K562 (cell line): ENCODE measurements at regions not wholly inside any gene's neighbourhood (a gene's known extent, or its start where the extent isn't known, plus 50 kb on each side); places are given as distances from the start of the nearest gene placed in this dataset.

Experiments used
- ATAC-seq: fragments of 200-7000 bp; cut with Tn5 transposase; 3 replicates; pipeline ENCODE4 v1.9.1; 2020; ENCODE audit warnings: moderate library complexity
- BruUV-seq: library from RNA; stranded (reverse); fragments of 400-500 nt; replicated peaks from 2 replicates; lab custom pipeline; 2021; lab: Mats Ljungman, UMichigan
- CTCF ChIA-PET: fragments of 300-600 bp; formaldehyde crosslinking; extraction: SDS; loops from one replicate; lab custom pipeline; 2021; ENCODE audit warnings: low intra/inter-chr PET ratio; lab: Yijun Ruan, JAX
- POLR2A ChIA-PET: fragments of 300-600, 350-650 bp; sonication (Branson Sonifier 250); formaldehyde crosslinking; extraction: SDS; loops from one replicate; lab custom pipeline; 2021; ENCODE audit warnings: antibody characterized with exemption, inconsistent platforms; lab: Yijun Ruan, JAX
- DNase-seq, 4 experiments: peaks; one replicate each; pipeline versions ENCODE4 v3.0.0 to v3.0.0-alpha.2; 2011 to 2018; ENCODE audit warnings: low spot score in 3 of 4, mixed read lengths in 3 of 4; ENCODE audit errors: extremely low read depth in 1 of 4
- FAIRE-seq: peaks from 2 replicates; lab custom pipeline; 2011; peaks lifted over from hg19 to GRCh38; lab: Jason Lieb, UNC
- H2AFZ ChIP-seq: 2 replicates; pipeline ENCODE4 v1.6.0; 2011; ENCODE audit warnings: low read depth, low read length, control low read depth, inconsistent platforms
- H3K27ac ChIP-seq: fragments of 200-600 bp; 3 replicates; pipeline ENCODE4 v1.8.0; 2011; ENCODE audit warnings: low read depth, mild to moderate bottlenecking, control low read depth, inconsistent platforms, low read length, moderate library complexity, mixed read lengths; ENCODE audit errors: extremely low read depth
- H3K27me3 ChIP-seq, 2 experiments: fragments of 300-600 bp in 1 of 2; 2 replicates in 1 of 2; 3 replicates in 1 of 2; pipeline versions ENCODE4 v1.6.0 to v1.8.0; 2011; ENCODE audit warnings: inconsistent platforms in 2 of 2, low read length in 2 of 2, mild to moderate bottlenecking in 1 of 2, mixed read lengths in 1 of 2, moderate library complexity in 1 of 2; ENCODE audit not compliant: control insufficient read depth in 2 of 2, insufficient read depth in 2 of 2
- H3K36me3 ChIP-seq: fragments of 300-600 bp; 3 replicates; pipeline ENCODE4 v1.8.0; 2011; ENCODE audit warnings: mild to moderate bottlenecking, low read length, inconsistent platforms; ENCODE audit not compliant: control insufficient read depth, insufficient read depth
- H3K4me1 ChIP-seq, 2 experiments: fragments of 200-600 bp in 1 of 2; replicated peaks in 1 of 2; 2 replicates in 1 of 2; 3 replicates in 1 of 2; pipeline versions ENCODE4 v1.5.1 to v1.8.0; 2011; ENCODE audit warnings: inconsistent platforms in 2 of 2, low read length in 2 of 2, mild to moderate bottlenecking in 1 of 2, mixed read lengths in 1 of 2, moderate library complexity in 1 of 2; ENCODE audit not compliant: control insufficient read depth in 2 of 2, insufficient read depth in 2 of 2
- H3K4me2 ChIP-seq: 2 replicates; pipeline ENCODE4 v1.6.1; 2011; ENCODE audit warnings: low read length, control low read depth, inconsistent platforms, mixed read lengths; ENCODE audit not compliant: insufficient read depth
- H3K4me3 ChIP-seq: fragments of 200-600 bp; sonication (generic), shearing (Covaris generic); 2 replicates; pipeline ENCODE4 v1.5.1; 2016; ENCODE audit warnings: control low read depth, inconsistent platforms
- H3K79me2 ChIP-seq: fragments of 200-600 bp; 3 replicates; pipeline ENCODE4 v1.8.0; 2011; ENCODE audit warnings: low read length, inconsistent platforms; ENCODE audit not compliant: control insufficient read depth, insufficient read depth
- H3K9ac ChIP-seq, 2 experiments: 2 replicates each; pipeline versions ENCODE4 v1.6.0 to v1.6.1; 2011; ENCODE audit warnings: low read depth in 2 of 2, low read length in 2 of 2, control low read depth in 1 of 2, inconsistent platforms in 1 of 2, mild to moderate bottlenecking in 1 of 2, mixed read lengths in 1 of 2; ENCODE audit not compliant: insufficient read depth in 1 of 2
- H3K9me1 ChIP-seq: one replicate; pipeline ENCODE4 v1.6.0; 2011; ENCODE audit warnings: inconsistent platforms, mild to moderate bottlenecking, low read length, moderate library complexity; ENCODE audit not compliant: control insufficient read depth, insufficient read depth
- H3K9me3 ChIP-seq: replicated peaks from 2 replicates; pipeline ENCODE4 v1.5.1; 2011; ENCODE audit warnings: low read depth, low read length, inconsistent platforms; ENCODE audit not compliant: control insufficient read depth, insufficient read depth
- H4K20me1 ChIP-seq: replicated peaks from 2 replicates; pipeline ENCODE4 v1.6.1; 2011; ENCODE audit warnings: low read length, inconsistent platforms, mixed read lengths; ENCODE audit not compliant: control insufficient read depth, insufficient read depth
- GABPB1 ChIP-seq: sonication (generic); formaldehyde crosslinking; IDR thresholded peaks from 2 replicates; pipeline ENCODE4 v1.8.0; 2022; ENCODE audit warnings: mild to moderate bottlenecking, missing genetic modification reagents
- ID3 ChIP-seq, 2 experiments: fragments of 250-450 bp in 1 of 2; fragments of 450-650 bp in 1 of 2; sonication (Bioruptor Pico) in 1 of 2; IDR thresholded peaks; 2 replicates each; pipeline versions ENCODE4 v1.6.1 to v1.8.0; 2016 to 2021; ENCODE audit warnings: mild to moderate bottlenecking in 2 of 2, moderate library complexity in 2 of 2, missing compliant biosample characterization in 1 of 2, missing genetic modification characterization in 1 of 2
- POLR2A ChIP-seq: fragments of 450-650 bp; conservative IDR thresholded peaks from 2 replicates; pipeline ENCODE4 v1.6.1; 2016
- PYGO2 ChIP-seq: fragments of 450-650 bp; IDR thresholded peaks from 2 replicates; pipeline ENCODE4 v1.6.1; 2016; ENCODE audit warnings: mild to moderate bottlenecking, missing genetic modification characterization, moderate library complexity, missing compliant biosample characterization
- RBM25 ChIP-seq: fragments of 200-400 bp; formaldehyde crosslinking; IDR thresholded peaks from 2 replicates; pipeline ENCODE4 v1.6.1; 2018; ENCODE audit warnings: low read length, low read depth, moderate library complexity; ENCODE audit not compliant: severe bottlenecking
- WGBS: fragments of 100-300 bp; shearing (Covaris generic); methylation state at CpG from one replicate; pipeline ENCODE4 v1.1.6; 2016; ENCODE audit warnings: low coverage, mixed read lengths; ENCODE audit not compliant: insufficient coverage; ENCODE audit errors: missing lambda C conversion rate; 5-methylcytosine and 5-hydroxymethylcytosine counted together
- in situ Hi-C: fragments of 300-500 bp; cut with MboI; formaldehyde crosslinking; loops from 4 replicates; pipeline ENCODE4 v1.15.0; 2018; ENCODE audit warnings: inconsistent platforms, mixed read lengths
- intact Hi-C: fragments of 100-400 bp; cut with micrococcal nuclease; formaldehyde crosslinking; loops from 2 replicates; pipeline ENCODE4 v1.14.2; 2022
- TF ChIP-seq, protein P1 (sequence below): fragments of 250-450 bp; sonication (Bioruptor Pico); IDR thresholded peaks from 2 replicates; pipeline ENCODE4 v1.5.0; 2021; ENCODE audit warnings: mild to moderate bottlenecking, borderline replicate concordance

DNA sequence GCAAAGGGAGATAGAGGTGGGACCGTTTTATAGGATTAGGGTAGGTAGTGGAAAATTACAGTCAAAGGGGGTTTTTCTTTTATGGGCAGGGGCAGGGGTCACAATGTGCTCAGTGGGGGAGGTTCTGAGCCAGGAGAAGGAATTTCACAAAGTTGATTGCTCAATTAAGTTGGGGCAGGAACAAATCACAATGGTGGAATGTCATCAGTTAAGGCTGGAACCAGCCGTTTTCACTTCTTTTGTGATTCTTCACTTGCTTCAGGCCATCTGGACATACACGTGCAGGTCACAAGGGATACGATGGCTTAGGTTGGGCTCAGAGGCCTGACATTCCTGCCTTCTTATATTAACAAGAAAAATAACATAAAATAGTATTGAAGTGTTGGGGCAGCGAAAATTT is 453.8 kb downstream of the VGLL3 start (continued):
- TF ChIP-seq, protein P1, sequence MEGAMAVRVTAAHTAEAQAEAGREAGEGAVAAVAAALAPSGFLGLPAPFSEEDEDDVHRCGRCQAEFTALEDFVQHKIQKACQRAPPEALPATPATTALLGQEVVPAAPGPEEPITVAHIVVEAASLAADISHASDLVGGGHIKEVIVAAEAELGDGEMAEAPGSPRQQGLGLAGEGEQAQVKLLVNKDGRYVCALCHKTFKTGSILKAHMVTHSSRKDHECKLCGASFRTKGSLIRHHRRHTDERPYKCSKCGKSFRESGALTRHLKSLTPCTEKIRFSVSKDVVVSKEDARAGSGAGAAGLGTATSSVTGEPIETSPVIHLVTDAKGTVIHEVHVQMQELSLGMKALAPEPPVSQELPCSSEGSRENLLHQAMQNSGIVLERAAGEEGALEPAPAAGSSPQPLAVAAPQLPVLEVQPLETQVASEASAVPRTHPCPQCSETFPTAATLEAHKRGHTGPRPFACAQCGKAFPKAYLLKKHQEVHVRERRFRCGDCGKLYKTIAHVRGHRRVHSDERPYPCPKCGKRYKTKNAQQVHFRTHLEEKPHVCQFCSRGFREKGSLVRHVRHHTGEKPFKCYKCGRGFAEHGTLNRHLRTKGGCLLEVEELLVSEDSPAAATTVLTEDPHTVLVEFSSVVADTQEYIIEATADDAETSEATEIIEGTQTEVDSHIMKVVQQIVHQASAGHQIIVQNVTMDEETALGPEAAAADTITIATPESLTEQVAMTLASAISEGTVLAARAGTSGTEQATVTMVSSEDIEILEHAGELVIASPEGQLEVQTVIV (CRISPR knock-in tag): no peak
- TF ChIP-seq GABPB1 (CRISPR knock-in tag) (no peak), PYGO2 (tag) (no peak), RBM25 (no peak), ID3 (CRISPR knock-in tag; IDR thresholded peaks at IDR 0.05) (no peak), ID3 (tag; IDR thresholded peaks at IDR 0.05) (no peak)

- Histone ChIP-seq H3K4me1 (no peaks in the 10 kb centered on the region), H3K27ac (no peak overlapping the region), H3K4me3 (no peak overlapping the region), H3K36me3 (no peaks in the 10 kb centered on the region), H3K27me3 (no peaks in the 10 kb centered on the region), H3K9ac (no peak overlapping the region), H2AFZ (no peak overlapping the region), H3K4me2 (no peak overlapping the region), H3K9me3 (no peaks in the 10 kb centered on the region), H3K79me2 (no peaks in the 10 kb centered on the region), H3K9me1 (no peaks in the 10 kb centered on the region), H4K20me1 (no peaks in the 10 kb centered on the region)
- no TSS peak for BruUV-seq
- FAIRE-seq (no peak), DNase-seq (no peak), ATAC-seq (no peak)
- CTCF ChIA-PET: no interaction called here
- in situ Hi-C loops: no loop called here
- TF ChIP-seq POLR2A: no peak
- POLR2A ChIA-PET: no interaction called here
- intact Hi-C loops: no loop called here
- WGBS: 0% methylated on average over 1 of the region's 1 CpG
Measured at GRCh38 chr3:86519819-86520218, 471.1 kb downstream of the VGLL3 start.
